SU-DHL-6 (cell line): ENCODE measurements at regions not wholly inside any gene's neighbourhood (a gene's known extent, or its start where the extent isn't known, plus 50 kb on each side); places are given as distances from the start of the nearest gene placed in this dataset.

Experiments
- H2AFZ ChIP-seq: fragments of 200-600 bp; sonication (generic); 2 replicates; pipeline ENCODE4 v1.6.1; 2014; ENCODE audit warnings: low read depth, mild to moderate bottlenecking, moderate library complexity, mixed read lengths, antibody characterized with exemption, low read length; ENCODE audit not compliant: severe bottlenecking
- H3F3A ChIP-seq: fragments of 200-600 bp; shearing (Covaris generic); 2 replicates; pipeline ENCODE4 v1.6.0; 2016; ENCODE audit warnings: antibody characterized with exemption, mild to moderate bottlenecking; ENCODE audit not compliant: insufficient read depth
- H3K27ac ChIP-seq: fragments of 200-600 bp; sonication (generic); 2 replicates; pipeline ENCODE4 v1.5.1; 2016; ENCODE audit warnings: low read depth, mild to moderate bottlenecking, low read length, moderate library complexity, mixed read lengths
- H3K27me3 ChIP-seq: fragments of 200-600 bp; sonication (generic), shearing (Covaris generic); 2 replicates; pipeline ENCODE4 v1.6.0; 2014; ENCODE audit warnings: mild to moderate bottlenecking, low read length
- H3K36me3 ChIP-seq: fragments of 200-600 bp; sonication (generic); 2 replicates; pipeline ENCODE4 v1.6.1; 2014; ENCODE audit warnings: mild to moderate bottlenecking, low read length, mixed read lengths
- H3K4me2 ChIP-seq: fragments of 300-600, 200-600 bp; shearing (Covaris generic), sonication (generic); 2 replicates; pipeline ENCODE4 v1.6.0; 2014; ENCODE audit warnings: low read length, low read depth, mild to moderate bottlenecking; ENCODE audit not compliant: poor library complexity, severe bottlenecking
- H3K4me3 ChIP-seq: fragments of 200-600 bp; sonication (generic); 2 replicates; pipeline ENCODE4 v1.5.1; 2014; ENCODE audit warnings: antibody characterized with exemption, low read length, mild to moderate bottlenecking, mixed read lengths; ENCODE audit not compliant: insufficient read depth, poor library complexity, severe bottlenecking
- H3K79me2 ChIP-seq: fragments of 200-600 bp; sonication (generic); 2 replicates; pipeline ENCODE4 v1.6.1; 2014; ENCODE audit warnings: mild to moderate bottlenecking, low read length, moderate library complexity; ENCODE audit not compliant: insufficient read depth
- H3K9ac ChIP-seq: fragments of 200-600 bp; sonication (generic); 2 replicates; pipeline ENCODE4 v1.7.0; 2014; ENCODE audit warnings: mild to moderate bottlenecking, low read length
- H3K9me2 ChIP-seq: fragments of 200-600 bp; sonication (generic); replicated peaks from 2 replicates; pipeline ENCODE4 v1.6.1; 2014; ENCODE audit warnings: low read length; ENCODE audit not compliant: insufficient read depth
- H3K9me3 ChIP-seq: fragments of 200-600 bp; sonication (generic); 2 replicates; pipeline ENCODE4 v1.6.1; 2014; ENCODE audit warnings: low read length, mixed read lengths; ENCODE audit not compliant: insufficient read depth
- H4K20me1 ChIP-seq: fragments of 200-600 bp; sonication (generic); 2 replicates; pipeline ENCODE4 v1.6.1; 2014; ENCODE audit warnings: low read depth, mild to moderate bottlenecking, antibody characterized with exemption, low read length, moderate library complexity, mixed read lengths
- CTCF ChIP-seq: fragments of 200-600 bp; sonication (generic); IDR thresholded peaks from one replicate; pipeline ENCODE4 v1.5.1; 2017; ENCODE audit warnings: antibody characterized with exemption, mild to moderate bottlenecking, low read length, moderate library complexity; ENCODE audit not compliant: insufficient read depth, poor library complexity, severe bottlenecking
- EZH2phosphoT487 ChIP-seq: fragments of 200-600 bp; sonication (generic), shearing (Covaris generic); conservative IDR thresholded peaks from 2 replicates; pipeline ENCODE4 v1.6.1; 2018; ENCODE audit warnings: mild to moderate bottlenecking, antibody characterized with exemption, low read length, moderate library complexity, mixed read lengths

GRCh38 chr7:114317450-114318098 lies 97.0 kb upstream of the FOXP2 start:
- H3F3A ChIP-seq = no peaks in the 10 kb centered on the region
- no peak overlapping the region for H3K4me3 ChIP-seq
- no peaks in the 10 kb centered on the region for H3K9me3 ChIP-seq
- no peak overlapping the region for H2AFZ ChIP-seq
- H3K27me3 ChIP-seq = no peaks in the 10 kb centered on the region
- TF ChIP-seq CTCF (no peak), EZH2phosphoT487 (no peak)
- no peak overlapping the region for H3K27ac ChIP-seq
- no peaks in the 10 kb centered on the region for H3K79me2 ChIP-seq
- no peaks in the 10 kb centered on the region for H3K9me2 ChIP-seq
- H3K36me3 ChIP-seq = no peaks in the 10 kb centered on the region
- no peaks in the 10 kb centered on the region for H4K20me1 ChIP-seq
- H3K4me2 ChIP-seq = no peak overlapping the region
- H3K9ac ChIP-seq = no peak overlapping the region

GRCh38 chr7:114312649-114313048 lies 102.0 kb upstream of the FOXP2 start:
- Histone ChIP-seq H3K9me3 (no peaks in the 10 kb centered on the region), H3K27me3 (no peaks in the 10 kb centered on the region), H3K36me3 (no peaks in the 10 kb centered on the region), H3K4me3 (no peak overlapping the region), H3K27ac (no peak overlapping the region), H3F3A (no peaks in the 10 kb centered on the region), H3K4me2 (no peak overlapping the region), H4K20me1 (no peaks in the 10 kb centered on the region), H2AFZ (no peak overlapping the region), H3K79me2 (no peaks in the 10 kb centered on the region), H3K9me2 (no peaks in the 10 kb centered on the region), H3K9ac (no peak overlapping the region)
- TF ChIP-seq CTCF = no peak
- TF ChIP-seq EZH2phosphoT487 = no peak

- no peak for TF ChIP-seq CTCF
- Histone ChIP-seq H3K4me2 (no peak overlapping the region), H3K27ac (no peak overlapping the region), H3K9me3 (no peaks in the 10 kb centered on the region), H2AFZ (no peak overlapping the region), H3K9me2 (no peaks in the 10 kb centered on the region), H3K36me3 (no peaks in the 10 kb centered on the region), H3F3A (no peaks in the 10 kb centered on the region), H3K4me3 (no peak overlapping the region), H3K79me2 (no peaks in the 10 kb centered on the region), H3K9ac (no peak overlapping the region), H3K27me3 (no peaks in the 10 kb centered on the region), H4K20me1 (no peaks in the 10 kb centered on the region)
Observed at GRCh38 chr7:114310345-114311110, 104.1 kb upstream of the FOXP2 start.
